GM12878 (cell line): ENCODE measurements at regions not wholly inside any gene's neighbourhood (a gene's known extent, or its start where the extent isn't known, plus 50 kb on each side); places are given as distances from the start of the nearest gene placed in this dataset.

ENCODE experiments used
- ATAC-seq: fragments of 200-7000 bp; cut with Tn5 transposase; 3 replicates; pipeline ENCODE4 v1.9.1; 2020; ENCODE audit warnings: mild to moderate bottlenecking, moderate library complexity
- BruUV-seq: library from RNA; stranded (reverse); fragments of 400-500 nt; replicated peaks from 2 replicates; lab custom pipeline; 2021; lab: Mats Ljungman, UMichigan
- CTCF ChIA-PET: fragments of 300-600 bp; sonication (Branson Sonifier 250); formaldehyde crosslinking; extraction: SDS; loops from one replicate; lab custom pipeline; 2021; ENCODE audit warnings: inconsistent platforms; lab: Yijun Ruan, JAX
- POLR2A ChIA-PET: fragments of 350-600 bp; formaldehyde crosslinking; extraction: SDS; loops from one replicate; lab custom pipeline; 2021; ENCODE audit warnings: inconsistent platforms; lab: Charles Lee
- RAD21 ChIA-PET: fragments of 300-600 bp; sonication (Branson Sonifier 250); formaldehyde crosslinking; loops from one replicate; lab custom pipeline; 2023; ENCODE audit warnings: antibody characterized with exemption; ENCODE audit not compliant: unreplicated experiment; lab: Charles Lee
- SMC1A ChIA-PET: fragments of 300-600 bp; sonication (Branson Sonifier 250); formaldehyde crosslinking; loops from one replicate; lab custom pipeline; 2023; ENCODE audit not compliant: unreplicated experiment, uncharacterized antibody; lab: Charles Lee
- DNase-seq: peaks from one replicate; pipeline ENCODE4 v3.0.0-alpha.2; 2011; ENCODE audit warnings: low read depth, low spot score
- FAIRE-seq: peaks from 3 replicates; lab custom pipeline; 2011; peaks lifted over from hg19 to GRCh38; lab: Jason Lieb, UNC
- H2AFZ ChIP-seq: 2 replicates; pipeline ENCODE4 v1.6.0; 2011; ENCODE audit warnings: low read depth, low read length, control low read depth; ENCODE audit not compliant: control insufficient read depth
- H3K27ac ChIP-seq: 2 replicates; pipeline ENCODE4 v1.5.1; 2011; ENCODE audit warnings: control low read depth; ENCODE audit not compliant: control insufficient read depth, insufficient read depth
- H3K27me3 ChIP-seq, 2 experiments: replicated peaks in 1 of 2; 2 replicates each; pipeline versions ENCODE4 v1.6.0 to v1.6.1; 2011; ENCODE audit warnings: low read length in 1 of 2; ENCODE audit not compliant: control insufficient read depth in 2 of 2, insufficient read depth in 2 of 2
- H3K36me3 ChIP-seq, 2 experiments: 2 replicates each; pipeline ENCODE4 v1.5.1; 2011; ENCODE audit warnings: low read length in 1 of 2; ENCODE audit not compliant: control insufficient read depth in 2 of 2, insufficient read depth in 2 of 2
- H3K4me1 ChIP-seq: 2 replicates; pipeline ENCODE4 v1.6.1; 2011; ENCODE audit warnings: mild to moderate bottlenecking, low read length, moderate library complexity, mixed read lengths; ENCODE audit not compliant: control insufficient read depth, insufficient read depth
- H3K4me2 ChIP-seq: 2 replicates; pipeline ENCODE4 v1.6.0; 2011; ENCODE audit warnings: control low read depth; ENCODE audit not compliant: control insufficient read depth, insufficient read depth
- H3K4me3 ChIP-seq: fragments of 200-600 bp; sonication (generic); 2 replicates; pipeline ENCODE4 v1.5.1; 2016
- H3K79me2 ChIP-seq: 2 replicates; pipeline ENCODE4 v1.6.0; 2011; ENCODE audit warnings: low read length; ENCODE audit not compliant: control insufficient read depth, insufficient read depth
- H3K9ac ChIP-seq: 2 replicates; pipeline ENCODE4 v1.8.0; 2011; ENCODE audit warnings: low read length, control low read depth, mixed read lengths; ENCODE audit not compliant: control insufficient read depth, insufficient read depth
- H3K9me3 ChIP-seq: replicated peaks from 3 replicates; pipeline ENCODE4 v1.5.1; 2011; ENCODE audit warnings: mild to moderate bottlenecking, low read length; ENCODE audit not compliant: control insufficient read depth, insufficient read depth
- H4K20me1 ChIP-seq: 2 replicates; pipeline ENCODE4 v1.6.0; 2011; ENCODE audit not compliant: control insufficient read depth, insufficient read depth
- CREB1 ChIP-seq: IDR thresholded peaks from 2 replicates; pipeline ENCODE4 v1.6.1; 2012; ENCODE audit warnings: low read depth, mild to moderate bottlenecking, inconsistent platforms
- DPF2 ChIP-seq: fragments of 450-650 bp; IDR thresholded peaks from 2 replicates; pipeline ENCODE4 v1.6.1; 2017; ENCODE audit warnings: mild to moderate bottlenecking
- ETV6 ChIP-seq, 2 experiments: fragments of 450-650 bp in 1 of 2; IDR thresholded peaks in 1 of 2; conservative IDR thresholded peaks in 1 of 2; 2 replicates each; pipeline ENCODE4 v1.6.1; 2014; ENCODE audit warnings: antibody characterized with exemption in 1 of 2, borderline replicate concordance in 1 of 2, low read depth in 1 of 2, mild to moderate bottlenecking in 1 of 2, moderate library complexity in 1 of 2
- JUND ChIP-seq: IDR thresholded peaks from 2 replicates; pipeline ENCODE4 v1.6.1; 2012; ENCODE audit warnings: low read depth, mild to moderate bottlenecking, low read length, improper control_type of control experiment, moderate library complexity
- RELB ChIP-seq: fragments of 450-650 bp; IDR thresholded peaks from 2 replicates; pipeline ENCODE4 v1.6.1; 2017; ENCODE audit warnings: low read depth, mild to moderate bottlenecking, moderate library complexity
- SIX5 ChIP-seq: IDR thresholded peaks from 2 replicates; pipeline ENCODE4 v1.6.1; 2011; ENCODE audit warnings: mild to moderate bottlenecking, low read depth, low read length, moderate library complexity; ENCODE audit not compliant: severe bottlenecking
- USF1 ChIP-seq: IDR thresholded peaks from 2 replicates; pipeline ENCODE4 v1.6.1; 2011; ENCODE audit warnings: borderline replicate concordance, low read depth, mild to moderate bottlenecking, moderate library complexity, mixed read lengths, low read length; ENCODE audit not compliant: insufficient read depth; ENCODE audit errors: extremely low read length
- ZNF592 ChIP-seq: fragments of 450-650 bp; IDR thresholded peaks from 2 replicates; pipeline ENCODE4 v1.6.1; 2017; ENCODE audit warnings: mild to moderate bottlenecking, moderate library complexity
- WGBS: methylation state at CpG from one replicate; pipeline ENCODE4 v1.1.6; 2016; ENCODE audit warnings: low lambda C conversion rate; ENCODE audit not compliant: insufficient replicate concordance, insufficient coverage; ENCODE audit errors: missing lambda C conversion rate; 5-methylcytosine and 5-hydroxymethylcytosine counted together
- in situ Hi-C: fragments of 300-500 bp; cut with MboI; formaldehyde crosslinking; loops from 9 replicates; pipeline ENCODE4 v1.14.3; 2018; ENCODE audit warnings: mixed read lengths
- intact Hi-C: fragments of 100-400 bp; cut with micrococcal nuclease; formaldehyde crosslinking; loops from one replicate; pipeline ENCODE4 v1.14.2; 2022; ENCODE audit not compliant: unreplicated experiment

GRCh38 chr17:77549726-77550366, 408.7 kb upstream of the TNRC6C start:
- Histone ChIP-seq H3K4me1 (no peaks in the 10 kb centered on the region), H3K4me3 (no peak overlapping the region), H3K9me3 (no peaks in the 10 kb centered on the region), H3K4me2 (no peak overlapping the region), H3K27me3 (peaks cover 0 to 2% of the 10 kb centered on the region in 2 experiments; a peak in 1 of 4 replicates), H3K79me2 (no peaks in the 10 kb centered on the region), H3K9ac (no peak overlapping the region), H3K36me3 (no peaks in the 10 kb centered on the region), H2AFZ (no peak overlapping the region), H4K20me1 (peaks cover 3% of the 10 kb centered on the region; the same call in 1 of the 2 replicates), H3K27ac (no peak overlapping the region)
- DNase-seq: no peak
- in situ Hi-C loops (no loop called here), intact Hi-C loops (no loop called here)
- no peak for TF ChIP-seq DPF2
- TF ChIP-seq RELB: no peak
- FAIRE-seq: no peak
- ATAC-seq: no peak
- POLR2A ChIA-PET: no interaction called here
- WGBS: 21% methylated on average over 10 of the region's 10 CpGs
- SMC1A ChIA-PET: no interaction called here
- RAD21 ChIA-PET: no interaction called here
- BruUV-seq: no TSS peak
- CTCF ChIA-PET: interaction anchor here (0.7 kb wide), 1 partner anchor 218 kb away, joined by 3 read pairs; no protein-coding TSS in a partner anchor

GRCh38 chr17:77553459-77554066, 404.9 kb upstream of the TNRC6C start:
- CTCF ChIA-PET: interaction anchor here (1.1 to 2.4 kb wide), 2 partner anchors 421 to 460 kb away, joined by 4 to 9 read pairs; no protein-coding TSS in a partner anchor
- Histone ChIP-seq H4K20me1 (no peaks in the 10 kb centered on the region), H3K4me2 (no peak overlapping the region), H3K27me3 (peaks cover 0 to 1% of the 10 kb centered on the region in 2 experiments; a peak in 3 of 4 replicates), H3K9ac (no peak overlapping the region), H2AFZ (no peak overlapping the region), H3K79me2 (no peaks in the 10 kb centered on the region), H3K27ac (no peak overlapping the region), H3K4me1 (no peaks in the 10 kb centered on the region), H3K9me3 (no peaks in the 10 kb centered on the region), H3K36me3 (no peaks in the 10 kb centered on the region), H3K4me3 (no peak overlapping the region)
- SMC1A ChIA-PET: no interaction called here
- FAIRE-seq (no peak), ATAC-seq (no peak), DNase-seq (no peak)
- in situ Hi-C loops (no loop called here), intact Hi-C loops (no loop called here)
- BruUV-seq: no TSS peak
- RAD21 ChIA-PET: no interaction called here
- POLR2A ChIA-PET: no interaction called here
- 32% methylated on average over 4 of the region's 5 CpGs for WGBS
- TF ChIP-seq CREB1 (no peak), ZNF592 (no peak), ETV6 (conservative IDR thresholded peaks at IDR 0.05 in 1 of 2, IDR thresholded peaks at IDR 0.05 in 1 of 2; ENCODE audit: borderline replicate concordance in 1 of 2, low read depth in 1 of 2) (no peak), JUND (no peak), SIX5 (no peak), USF1 (no peak)
